DOHH2 (cell line): ENCODE measurements at regions not wholly inside any gene's neighbourhood (a gene's known extent, or its start where the extent isn't known, plus 50 kb on each side); places are given as distances from the start of the nearest gene placed in this dataset.

Experiments
- H3F3A ChIP-seq: fragments of 200-600 bp; sonication (generic), shearing (Covaris generic); 2 replicates; pipeline ENCODE4 v1.6.0; 2016; ENCODE audit warnings: antibody characterized with exemption, mild to moderate bottlenecking; ENCODE audit not compliant: control insufficient read depth, insufficient read depth
- H3K27ac ChIP-seq: fragments of 200-600 bp; sonication (generic); 2 replicates; pipeline ENCODE4 v1.5.1; 2014; ENCODE audit warnings: low read depth, mild to moderate bottlenecking, low read length, moderate library complexity
- H3K27me3 ChIP-seq: fragments of 200-600 bp; sonication (generic); 2 replicates; pipeline ENCODE4 v1.6.1; 2014; ENCODE audit warnings: mild to moderate bottlenecking, low read length, mixed read lengths; ENCODE audit not compliant: control insufficient read depth
- H3K36me3 ChIP-seq: fragments of 200-600 bp; sonication (generic); 2 replicates; pipeline ENCODE4 v1.6.1; 2014; ENCODE audit warnings: mild to moderate bottlenecking, low read length, moderate library complexity, mixed read lengths; ENCODE audit not compliant: control insufficient read depth
- H3K4me1 ChIP-seq: fragments of 200-600 bp; sonication (generic); 2 replicates; pipeline ENCODE4 v1.6.1; 2014; ENCODE audit warnings: mild to moderate bottlenecking, low read length, mixed read lengths; ENCODE audit not compliant: control insufficient read depth
- H3K4me2 ChIP-seq: fragments of 200-600 bp; sonication (generic); 2 replicates; pipeline ENCODE4 v1.6.0; 2014; ENCODE audit warnings: mild to moderate bottlenecking, low read length, moderate library complexity
- H3K4me3 ChIP-seq: fragments of 200-600 bp; sonication (generic); 2 replicates; pipeline ENCODE4 v1.5.1; 2014; ENCODE audit warnings: mild to moderate bottlenecking, low read length, mixed read lengths
- H3K79me2 ChIP-seq: fragments of 200-600 bp; sonication (generic); 2 replicates; pipeline ENCODE4 v1.6.1; 2014; ENCODE audit warnings: mild to moderate bottlenecking, low read length, mixed read lengths; ENCODE audit not compliant: control insufficient read depth
- H3K9me2 ChIP-seq: fragments of 200-600 bp; sonication (generic); replicated peaks from 2 replicates; pipeline ENCODE4 v1.6.1; 2014; ENCODE audit warnings: mild to moderate bottlenecking, low read length, mixed read lengths; ENCODE audit not compliant: control insufficient read depth
- H3K9me3 ChIP-seq: fragments of 200-600 bp; sonication (generic); 2 replicates; pipeline ENCODE4 v1.6.1; 2014; ENCODE audit warnings: antibody characterized with exemption, low read length, mixed read lengths; ENCODE audit not compliant: control insufficient read depth, insufficient read depth
- H4K20me1 ChIP-seq: fragments of 200-600 bp; sonication (generic); 2 replicates; pipeline ENCODE4 v1.6.0; 2014; ENCODE audit warnings: low read depth, mild to moderate bottlenecking, antibody characterized with exemption, low read length, moderate library complexity; ENCODE audit not compliant: control insufficient read depth, insufficient read depth
- EZH2phosphoT487 ChIP-seq: fragments of 200-600 bp; sonication (generic); IDR thresholded peaks from 2 replicates; pipeline ENCODE4 v1.6.1; 2017; ENCODE audit warnings: borderline replicate concordance, mild to moderate bottlenecking, antibody characterized with exemption, low read length, moderate library complexity, mixed read lengths
- TF ChIP-seq, protein P1 (sequence below): fragments of 200-600 bp; sonication (generic); IDR thresholded peaks from one replicate; pipeline ENCODE4 v1.5.1; 2014; ENCODE audit warnings: antibody characterized with exemption, mild to moderate bottlenecking, low read depth, low read length; ENCODE audit not compliant: poor library complexity, severe bottlenecking

DNA sequence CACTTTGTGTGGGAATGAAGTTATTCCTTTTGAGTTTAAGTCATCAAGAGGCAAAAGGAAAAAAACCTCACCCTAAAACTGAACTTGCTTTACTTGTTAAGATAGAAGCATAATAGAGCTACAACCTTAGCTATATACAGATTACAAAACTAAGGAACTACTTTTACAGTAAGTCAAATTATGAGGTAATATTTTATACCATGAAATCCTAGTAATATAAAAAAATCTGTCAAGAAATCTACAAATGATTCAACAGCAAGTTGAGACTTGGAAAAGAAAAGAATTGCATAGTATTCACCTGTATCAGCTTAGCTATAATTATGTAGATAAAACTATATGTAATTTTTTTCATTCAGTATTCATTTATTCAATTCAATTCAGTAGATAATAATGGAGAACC, 335.3 kb downstream of the KLF5 start:
- no peak overlapping the region for H3K4me2 ChIP-seq
- no peak overlapping the region for H3K27ac ChIP-seq
- H3K4me3 ChIP-seq: no peak overlapping the region
- no peaks in the 10 kb centered on the region for H3K9me2 ChIP-seq
- no peaks in the 10 kb centered on the region for H3K4me1 ChIP-seq
- no peak for TF ChIP-seq EZH2phosphoT487
- TF ChIP-seq, protein P1, sequence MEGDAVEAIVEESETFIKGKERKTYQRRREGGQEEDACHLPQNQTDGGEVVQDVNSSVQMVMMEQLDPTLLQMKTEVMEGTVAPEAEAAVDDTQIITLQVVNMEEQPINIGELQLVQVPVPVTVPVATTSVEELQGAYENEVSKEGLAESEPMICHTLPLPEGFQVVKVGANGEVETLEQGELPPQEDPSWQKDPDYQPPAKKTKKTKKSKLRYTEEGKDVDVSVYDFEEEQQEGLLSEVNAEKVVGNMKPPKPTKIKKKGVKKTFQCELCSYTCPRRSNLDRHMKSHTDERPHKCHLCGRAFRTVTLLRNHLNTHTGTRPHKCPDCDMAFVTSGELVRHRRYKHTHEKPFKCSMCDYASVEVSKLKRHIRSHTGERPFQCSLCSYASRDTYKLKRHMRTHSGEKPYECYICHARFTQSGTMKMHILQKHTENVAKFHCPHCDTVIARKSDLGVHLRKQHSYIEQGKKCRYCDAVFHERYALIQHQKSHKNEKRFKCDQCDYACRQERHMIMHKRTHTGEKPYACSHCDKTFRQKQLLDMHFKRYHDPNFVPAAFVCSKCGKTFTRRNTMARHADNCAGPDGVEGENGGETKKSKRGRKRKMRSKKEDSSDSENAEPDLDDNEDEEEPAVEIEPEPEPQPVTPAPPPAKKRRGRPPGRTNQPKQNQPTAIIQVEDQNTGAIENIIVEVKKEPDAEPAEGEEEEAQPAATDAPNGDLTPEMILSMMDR: no peak
- no peaks in the 10 kb centered on the region for H3K79me2 ChIP-seq
- no peaks in the 10 kb centered on the region for H4K20me1 ChIP-seq
- no peaks in the 10 kb centered on the region for H3F3A ChIP-seq
- no peaks in the 10 kb centered on the region for H3K36me3 ChIP-seq
- H3K9me3 ChIP-seq: no peaks in the 10 kb centered on the region
- no peaks in the 10 kb centered on the region for H3K27me3 ChIP-seq

DNA sequence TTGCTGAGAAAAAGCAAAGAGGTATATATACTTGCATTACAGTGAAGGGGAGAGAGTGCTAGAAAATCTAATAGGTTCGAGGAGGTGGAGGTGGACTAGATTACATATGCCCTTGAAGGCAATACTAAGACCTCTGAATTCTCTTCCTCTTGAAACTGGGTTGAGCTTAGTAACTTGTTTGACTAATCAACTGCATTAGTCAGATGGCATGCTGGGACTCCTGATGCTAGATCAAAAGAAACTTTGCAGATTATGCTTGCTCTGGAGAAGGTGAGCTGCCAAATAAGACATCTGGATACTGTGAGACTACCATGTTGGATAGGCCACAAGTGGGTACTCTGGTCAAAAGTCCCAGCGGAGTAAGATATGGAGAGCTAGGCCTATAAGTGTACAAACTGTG, 331.3 kb downstream of the KLF5 start:
- H3K36me3 ChIP-seq: no peaks in the 10 kb centered on the region
- H4K20me1 ChIP-seq: no peaks in the 10 kb centered on the region
- no peaks in the 10 kb centered on the region for H3K27me3 ChIP-seq
- no peaks in the 10 kb centered on the region for H3K4me1 ChIP-seq
- no peaks in the 10 kb centered on the region for H3F3A ChIP-seq
- H3K9me3 ChIP-seq: no peaks in the 10 kb centered on the region
- no peaks in the 10 kb centered on the region for H3K79me2 ChIP-seq
- no peak overlapping the region for H3K4me2 ChIP-seq
- no peak overlapping the region for H3K27ac ChIP-seq
- H3K4me3 ChIP-seq: no peak overlapping the region
- no peaks in the 10 kb centered on the region for H3K9me2 ChIP-seq
- TF ChIP-seq, protein P1: no peak
- no peak for TF ChIP-seq EZH2phosphoT487

DNA sequence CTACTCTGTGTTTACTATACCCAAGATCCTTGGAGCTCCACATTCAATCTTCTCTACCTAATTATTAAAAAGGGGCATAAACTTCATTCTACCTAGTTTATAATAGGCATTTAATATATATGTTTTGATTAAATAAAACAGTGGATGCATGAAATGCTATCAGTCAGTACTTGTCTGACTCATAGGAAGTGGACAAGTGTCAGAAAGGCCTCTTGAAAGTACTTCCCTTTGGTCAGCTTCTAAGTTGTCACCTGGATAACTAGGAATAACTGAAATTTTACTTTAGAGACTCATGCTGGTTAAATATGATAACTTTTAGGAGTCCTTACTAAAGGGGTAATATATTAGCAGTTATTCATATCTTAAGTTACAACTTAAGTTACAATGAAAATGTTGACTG, 329.8 kb downstream of the KLF5 start:
- H3K27me3 ChIP-seq: no peaks in the 10 kb centered on the region
- TF ChIP-seq, protein P1: no peak
- TF ChIP-seq EZH2phosphoT487: no peak
- no peaks in the 10 kb centered on the region for H4K20me1 ChIP-seq
- no peak overlapping the region for H3K27ac ChIP-seq
- H3K9me3 ChIP-seq: no peaks in the 10 kb centered on the region
- H3K36me3 ChIP-seq: no peaks in the 10 kb centered on the region
- no peak overlapping the region for H3K4me2 ChIP-seq
- no peaks in the 10 kb centered on the region for H3K9me2 ChIP-seq
- no peaks in the 10 kb centered on the region for H3K79me2 ChIP-seq
- no peak overlapping the region for H3K4me3 ChIP-seq
- no peaks in the 10 kb centered on the region for H3F3A ChIP-seq
- no peaks in the 10 kb centered on the region for H3K4me1 ChIP-seq

DNA sequence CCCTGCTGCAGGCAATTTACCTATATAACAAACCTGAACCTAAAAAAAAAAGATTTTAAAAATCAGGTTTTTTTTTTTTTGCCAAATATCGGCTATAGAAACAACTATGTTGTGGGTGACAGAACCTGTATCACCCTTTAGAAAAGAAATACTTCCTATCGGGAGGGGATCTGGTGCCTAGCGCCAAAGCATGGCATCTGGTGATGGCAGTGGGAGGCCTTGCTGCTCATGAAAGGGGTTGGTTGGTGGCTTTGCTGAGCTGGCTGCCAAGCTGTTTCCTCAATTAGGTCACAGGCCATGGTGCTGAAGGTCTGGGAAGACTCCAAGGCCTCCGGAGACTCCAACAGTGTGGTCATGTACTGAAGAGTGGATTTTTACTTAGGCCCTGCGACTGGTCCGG, 328.5 kb downstream of the KLF5 start:
- no peaks in the 10 kb centered on the region for H3K36me3 ChIP-seq

More for the DNA sequence above, 328.5 kb downstream of the KLF5 start:
- H3K9me2 ChIP-seq: no peaks in the 10 kb centered on the region
- H3F3A ChIP-seq: no peaks in the 10 kb centered on the region
- H3K4me3 ChIP-seq: no peak overlapping the region
- H3K4me1 ChIP-seq: no peaks in the 10 kb centered on the region
- H3K27ac ChIP-seq: no peak overlapping the region
- H3K79me2 ChIP-seq: no peaks in the 10 kb centered on the region
- H3K27me3 ChIP-seq: no peaks in the 10 kb centered on the region
- H3K4me2 ChIP-seq: no peak overlapping the region
- H3K9me3 ChIP-seq: no peaks in the 10 kb centered on the region
- TF ChIP-seq, protein P1: no peak
- TF ChIP-seq EZH2phosphoT487: no peak
- no peaks in the 10 kb centered on the region for H4K20me1 ChIP-seq
